Neuronal stem cell (in vitro differentiated cells): ENCODE measurements at regions not wholly inside any gene's neighbourhood (a gene's known extent, or its start where the extent isn't known, plus 50 kb on each side); places are given as distances from the start of the nearest gene placed in this dataset.
"Not testable (repeated sequence)": the region's sequence is repeated elsewhere in the genome, so short reads cannot be mapped to it uniquely, and the experiment has no call there.

ENCODE experiments used
- DNase-seq: peaks from one replicate; pipeline ENCODE4 v3.0.0-alpha.2; 2013; ENCODE audit warnings: low spot score
- H2AFZ ChIP-seq: one replicate; pipeline ENCODE4 v1.6.1; 2013; ENCODE audit warnings: mild to moderate bottlenecking, low read length, inconsistent platforms
- H2AK5ac ChIP-seq: 2 replicates; pipeline ENCODE4 v1.6.1; 2013; ENCODE audit warnings: low read depth, mild to moderate bottlenecking, inconsistent platforms, low read length, moderate library complexity, mixed read lengths
- H2BK120ac ChIP-seq: 2 replicates; pipeline ENCODE4 v1.6.1; 2013; ENCODE audit warnings: low read depth, mild to moderate bottlenecking, inconsistent platforms, low read length, moderate library complexity, mixed read lengths
- H2BK12ac ChIP-seq: one replicate; pipeline ENCODE4 v1.6.1; 2013; ENCODE audit warnings: low read length, inconsistent platforms
- H2BK15ac ChIP-seq: 2 replicates; pipeline ENCODE4 v1.6.1; 2013; ENCODE audit warnings: mild to moderate bottlenecking, low read length, inconsistent platforms, mixed read lengths
- H2BK5ac ChIP-seq: one replicate; pipeline ENCODE4 v1.6.1; 2013; ENCODE audit warnings: inconsistent platforms, mild to moderate bottlenecking, low read length, moderate library complexity
- H3K14ac ChIP-seq: one replicate; pipeline ENCODE4 v1.6.1; 2013; ENCODE audit warnings: low read length, inconsistent platforms
- H3K18ac ChIP-seq: 2 replicates; pipeline ENCODE4 v1.6.1; 2013; ENCODE audit warnings: low read length, inconsistent platforms
- H3K23ac ChIP-seq: 2 replicates; pipeline ENCODE4 v1.6.1; 2013; ENCODE audit warnings: low read depth, mild to moderate bottlenecking, mixed read lengths, low read length, inconsistent platforms; ENCODE audit not compliant: poor library complexity
- H3K27ac ChIP-seq: replicated peaks from 3 replicates; pipeline ENCODE4 v1.5.1; 2013; ENCODE audit warnings: low read length, inconsistent platforms
- H3K27me3 ChIP-seq, 3 experiments: 2 replicates each; pipeline ENCODE4 v1.6.1; 2013; ENCODE audit warnings: low read length in 3 of 3, mild to moderate bottlenecking in 2 of 3, inconsistent platforms in 1 of 3, low read depth in 1 of 3, mixed read lengths in 1 of 3, moderate library complexity in 1 of 3; ENCODE audit not compliant: control insufficient read depth in 3 of 3, insufficient read depth in 3 of 3
- H3K36me3 ChIP-seq, 2 donors: replicated peaks in 1 of 2; 2 replicates each; pipeline ENCODE4 v1.6.1; 2013; ENCODE audit warnings: low read length in 2 of 2; ENCODE audit not compliant: control insufficient read depth in 2 of 2, insufficient read depth in 2 of 2
- H3K4ac ChIP-seq: 2 replicates; pipeline ENCODE4 v1.6.1; 2013; ENCODE audit warnings: inconsistent platforms, mild to moderate bottlenecking, low read length, moderate library complexity
- H3K4me1 ChIP-seq, 2 donors: 1 replicate in 1 of 2; 2 replicates in 1 of 2; pipeline ENCODE4 v1.6.1; 2013; ENCODE audit warnings: low read length in 2 of 2, low read depth in 1 of 2; ENCODE audit not compliant: control insufficient read depth in 2 of 2, insufficient read depth in 1 of 2
- H3K4me2 ChIP-seq: one replicate; pipeline ENCODE4 v1.6.1; 2013; ENCODE audit warnings: mild to moderate bottlenecking, low read length, inconsistent platforms; ENCODE audit not compliant: insufficient read depth, poor library complexity, severe bottlenecking
- H3K4me3 ChIP-seq, 2 donors: 2 replicates each; pipeline ENCODE4 v1.5.1; 2013; ENCODE audit warnings: low read length in 2 of 2, mild to moderate bottlenecking in 2 of 2, inconsistent platforms in 1 of 2, moderate library complexity in 1 of 2
- H3K79me1 ChIP-seq: one replicate; pipeline ENCODE4 v1.6.1; 2013; ENCODE audit warnings: low read depth, mild to moderate bottlenecking, inconsistent platforms, low read length, moderate library complexity
- H3K9ac ChIP-seq: one replicate; pipeline ENCODE4 v1.6.1; 2013; ENCODE audit warnings: mild to moderate bottlenecking, low read depth, low read length, inconsistent platforms; ENCODE audit not compliant: poor library complexity
- H3K9me3 ChIP-seq, 2 donors: replicated peaks in 1 of 2; 2 replicates each; pipeline versions ENCODE3 to v1.6.1; 2013; ENCODE audit warnings: low read length in 2 of 2, mild to moderate bottlenecking in 2 of 2, inconsistent platforms in 1 of 2, low read depth in 1 of 2, mixed read lengths in 1 of 2, moderate library complexity in 1 of 2; ENCODE audit not compliant: control insufficient read depth in 2 of 2, insufficient read depth in 1 of 2
- H4K8ac ChIP-seq: one replicate; pipeline ENCODE4 v1.6.1; 2013; ENCODE audit warnings: low read depth, mild to moderate bottlenecking, inconsistent platforms, low read length, moderate library complexity
- H4K91ac ChIP-seq: one replicate; pipeline ENCODE4 v1.6.1; 2013; ENCODE audit warnings: low read length, low read depth, mild to moderate bottlenecking, inconsistent platforms; ENCODE audit not compliant: poor library complexity
- WGBS, 2 donors: extraction: QIAGEN DNeasy Blood & Tissue Kit; methylation state at CpG; one replicate each; pipeline ENCODE4 v1.1.7; 2013; ENCODE audit warnings: missing lambda C conversion rate in 2 of 2, mixed read lengths in 1 of 2; ENCODE audit not compliant: insufficient read length in 2 of 2, insufficient replicate concordance in 1 of 2; ENCODE audit errors: extremely low coverage in 2 of 2; 5-methylcytosine and 5-hydroxymethylcytosine counted together

GRCh38 chr5:109630093-109630492, 59.6 kb upstream of the MAN2A1 start:
- Histone ChIP-seq H4K91ac (no peak overlapping the region), H3K9ac (no peak overlapping the region), H3K4me3 (no peak overlapping the region), H3K36me3 (no peaks in the 10 kb centered on the region), H2BK12ac (no peak overlapping the region), H3K14ac (no peak overlapping the region), H2BK15ac (no peak overlapping the region), H3K27ac (peak overlapping the region; percentile 5), H3K4me2 (no peak overlapping the region), H3K23ac (no peak overlapping the region), H3K4me1 (peaks cover 0 to 13% of the 10 kb centered on the region in 2 donors), H3K9me3 (peaks cover 0 to 4% of the 10 kb centered on the region in 2 donors), H3K18ac (no peak overlapping the region), H2BK120ac (no peak overlapping the region), H2AFZ (peak overlapping the region; percentile 80), H4K8ac (no peak overlapping the region), H3K27me3 (no peaks in the 10 kb centered on the region), H3K4ac (no peak overlapping the region), H3K79me1 (no peaks in the 10 kb centered on the region), H2AK5ac (no peak overlapping the region), H2BK5ac (no peak overlapping the region)
- no CpG with 5 or more reads among the region's 4 CpGs for WGBS, 2 donors
- DNase-seq, result peak; percentile 17

GRCh38 chr5:109628591-109628990, 61.1 kb upstream of the MAN2A1 start:
- no peak overlapping the region for H3K27ac ChIP-seq
- H3K23ac ChIP-seq, result no peak overlapping the region
- no peak overlapping the region for H3K9ac ChIP-seq
- H2AFZ ChIP-seq, result no peak overlapping the region
- H3K4me1 ChIP-seq, result peaks cover 0 to 13% of the 10 kb centered on the region in 2 donors
- DNase-seq, result no peak
- H2BK5ac ChIP-seq, result no peak overlapping the region
- no peak overlapping the region for H4K91ac ChIP-seq
- H3K18ac ChIP-seq, result no peak overlapping the region
- no peaks in the 10 kb centered on the region for H3K79me1 ChIP-seq
- no CpG with 5 or more reads among the region's 3 CpGs for WGBS, 2 donors
- H3K14ac ChIP-seq, result no peak overlapping the region
- no peak overlapping the region for H4K8ac ChIP-seq
- no peaks in the 10 kb centered on the region for H3K36me3 ChIP-seq
- H2AK5ac ChIP-seq, result no peak overlapping the region
- no peak overlapping the region for H3K4ac ChIP-seq
- H3K9me3 ChIP-seq, result peaks cover 0 to 4% of the 10 kb centered on the region in 2 donors
- no peak overlapping the region for H3K4me3 ChIP-seq
- H2BK120ac ChIP-seq, result no peak overlapping the region
- no peak overlapping the region for H2BK12ac ChIP-seq
- no peaks in the 10 kb centered on the region for H3K27me3 ChIP-seq
- H3K4me2 ChIP-seq, result no peak overlapping the region
- H2BK15ac ChIP-seq, result no peak overlapping the region

- DNase-seq, H2BK12ac ChIP-seq, H3K27me3 ChIP-seq, H3K4ac ChIP-seq, H3K36me3 ChIP-seq, H2BK120ac ChIP-seq, H3K4me1 ChIP-seq, H3K9ac ChIP-seq, H3K4me2 ChIP-seq, H2BK5ac ChIP-seq, H3K9me3 ChIP-seq, H4K91ac ChIP-seq, H3K4me3 ChIP-seq, H4K8ac ChIP-seq, H3K79me1 ChIP-seq, H3K18ac ChIP-seq, H2AK5ac ChIP-seq, H3K27ac ChIP-seq, H2BK15ac ChIP-seq, H2AFZ ChIP-seq, H3K23ac ChIP-seq, H3K14ac ChIP-seq: not testable (repeated sequence)
- no CpG with 5 or more reads among the region's 5 CpGs for WGBS, 2 donors
These were observed 68.5 kb upstream of the MAN2A1 start for GRCh38 chr5:109621266-109621665.

GRCh38 chr5:109620651-109621050, 69.1 kb upstream of the MAN2A1 start:
- no peaks in the 10 kb centered on the region for H3K9me3 ChIP-seq
- H3K4me1 ChIP-seq, result peaks cover 0 to 4% of the 10 kb centered on the region in 2 donors
- no peak overlapping the region for H2BK12ac ChIP-seq
- no peaks in the 10 kb centered on the region for H3K36me3 ChIP-seq
- H3K14ac ChIP-seq, result no peak overlapping the region
- H3K27ac ChIP-seq, result no peak overlapping the region
- H3K4ac ChIP-seq, result no peak overlapping the region
- no peak overlapping the region for H4K91ac ChIP-seq
- H2BK120ac ChIP-seq, result no peak overlapping the region
- no peak overlapping the region for H3K4me2 ChIP-seq
- no CpG with 5 or more reads among the region's 1 CpG for WGBS, 2 donors
- H2BK5ac ChIP-seq, result no peak overlapping the region
- H2AK5ac ChIP-seq, result no peak overlapping the region
- no peak overlapping the region for H2AFZ ChIP-seq
- peaks cover 0 to 6% (median 0%) of the 10 kb centered on the region in 3 experiments for H3K27me3 ChIP-seq
- no peak overlapping the region for H2BK15ac ChIP-seq
- H3K23ac ChIP-seq, result no peak overlapping the region
- no peak overlapping the region for H3K18ac ChIP-seq
- H3K9ac ChIP-seq, result no peak overlapping the region
- DNase-seq, result no peak
- no peak overlapping the region for H4K8ac ChIP-seq
- no peaks in the 10 kb centered on the region for H3K79me1 ChIP-seq
- H3K4me3 ChIP-seq, result no peak overlapping the region
